Smooth muscle cell (in vitro differentiated cells): ENCODE measurements at regions not wholly inside any gene's neighbourhood (a gene's known extent, or its start where the extent isn't known, plus 50 kb on each side); places are given as distances from the start of the nearest gene placed in this dataset.

Experiments
- DNase-seq: peaks from one replicate; lab custom pipeline; 2025; ENCODE audit not compliant: unreplicated experiment; lab: John Stamatoyannopoulos, UW
- H2AFZ ChIP-seq: fragments of 200-600 bp; sonication (generic); 2 replicates; pipeline ENCODE4 v1.6.0; 2016; ENCODE audit warnings: antibody characterized with exemption, low read depth, mild to moderate bottlenecking
- H3F3A ChIP-seq: fragments of 200-600 bp; sonication (generic); 2 replicates; pipeline ENCODE4 v1.6.0; 2017; ENCODE audit warnings: antibody characterized with exemption, low read depth
- H3K27ac ChIP-seq: fragments of 200-600 bp; sonication (generic); 2 replicates; pipeline ENCODE4 v1.5.1; 2016; ENCODE audit warnings: low read depth, mild to moderate bottlenecking
- H3K27me3 ChIP-seq: fragments of 200-600 bp; sonication (generic); 2 replicates; pipeline ENCODE4 v1.6.1; 2016; ENCODE audit warnings: low read depth, mild to moderate bottlenecking
- H3K36me3 ChIP-seq: fragments of 200-600 bp; sonication (generic); 2 replicates; pipeline ENCODE4 v1.5.1; 2016; ENCODE audit warnings: low read depth
- H3K4me1 ChIP-seq: fragments of 200-600 bp; sonication (generic); 2 replicates; pipeline ENCODE4 v1.5.1; 2016; ENCODE audit warnings: low read depth
- H3K4me2 ChIP-seq: fragments of 200-600 bp; sonication (generic); 2 replicates; pipeline ENCODE4 v1.6.0; 2016; ENCODE audit warnings: mild to moderate bottlenecking
- H3K4me3 ChIP-seq: fragments of 200-600 bp; sonication (generic); 2 replicates; pipeline ENCODE4 v1.5.1; 2016; ENCODE audit warnings: mild to moderate bottlenecking
- H3K79me2 ChIP-seq: fragments of 200-600 bp; sonication (generic); 2 replicates; pipeline ENCODE4 v1.6.0; 2016; ENCODE audit warnings: low read depth, mild to moderate bottlenecking
- H3K9ac ChIP-seq: fragments of 200-600 bp; sonication (generic); 2 replicates; pipeline ENCODE4 v1.6.0; 2016; ENCODE audit warnings: low read depth
- H3K9me3 ChIP-seq: fragments of 200-600 bp; sonication (generic); replicated peaks from 2 replicates; pipeline ENCODE4 v1.5.1; 2016; ENCODE audit warnings: low read depth
- H4K20me1 ChIP-seq: fragments of 200-600 bp; sonication (generic); 2 replicates; pipeline ENCODE4 v1.6.0; 2016; ENCODE audit warnings: low read depth
- WGBS: methylation state at CpG from one replicate; pipeline ENCODE4 v1.1.7; 2016; ENCODE audit warnings: low lambda C conversion rate; 5-methylcytosine and 5-hydroxymethylcytosine counted together
- TF ChIP-seq, protein P1 (sequence below): fragments of 200-600 bp; sonication (generic); IDR thresholded peaks from 2 replicates; pipeline ENCODE4 v1.5.1; 2017; ENCODE audit warnings: borderline replicate concordance, mild to moderate bottlenecking, antibody characterized with exemption; ENCODE audit not compliant: insufficient read depth, poor library complexity, severe bottlenecking

DNA sequence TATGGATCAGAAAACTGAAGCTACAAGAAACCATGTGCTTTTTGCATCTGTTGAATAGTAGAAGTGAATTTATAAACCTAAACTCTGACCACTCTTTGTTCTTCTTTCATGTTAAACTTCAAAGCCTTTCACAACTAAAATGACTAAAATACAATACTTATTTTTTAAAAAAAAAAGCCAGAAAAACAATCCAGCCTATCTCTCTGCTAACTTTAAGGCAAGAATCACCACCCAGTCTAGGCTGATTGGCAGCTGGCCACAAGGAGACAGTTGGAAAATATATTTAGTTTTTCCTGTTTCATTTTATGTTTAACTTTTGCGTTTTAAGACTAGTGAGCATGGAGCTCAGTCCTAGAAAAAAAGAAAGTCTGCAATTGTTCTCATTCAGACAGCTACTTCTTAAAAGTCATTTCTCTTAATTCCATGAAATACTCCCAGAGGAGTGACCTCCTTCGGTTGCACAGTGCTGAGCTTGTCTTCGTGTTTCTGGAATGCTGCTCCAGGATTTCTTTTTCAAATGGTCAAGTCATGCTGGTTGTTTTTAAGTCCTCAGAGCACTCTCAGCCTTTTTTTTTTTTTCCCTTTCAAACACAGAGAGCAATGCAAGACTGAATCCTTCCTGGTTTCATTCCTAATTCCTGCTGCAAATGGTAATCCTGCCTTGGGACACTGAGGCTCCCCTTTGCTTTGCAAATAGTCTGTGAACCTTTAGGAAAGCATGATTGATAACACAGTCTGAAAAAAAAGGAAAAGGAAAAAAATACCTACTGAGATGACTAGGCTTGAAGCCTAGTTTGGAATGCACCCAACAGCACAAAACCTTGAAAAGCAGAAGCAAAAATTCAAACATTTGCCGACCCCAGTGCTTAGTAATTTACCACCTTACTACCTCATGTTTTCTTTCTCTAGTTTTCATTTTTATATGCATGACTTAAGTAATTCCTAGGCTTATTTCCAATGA, 233.3 kb upstream of the DAAM1 start:
- no peak overlapping the region for H3K9ac ChIP-seq
- H4K20me1 ChIP-seq, result no peaks in the 10 kb centered on the region
- peak overlapping the region; percentile 49 for H3K27ac ChIP-seq
- peaks cover 12% of the 10 kb centered on the region for H3K9me3 ChIP-seq
- no peak for DNase-seq
- H3K36me3 ChIP-seq, result no peaks in the 10 kb centered on the region
- H3F3A ChIP-seq, result peaks cover 5% of the 10 kb centered on the region
- H3K4me2 ChIP-seq, result peak overlapping the region; percentile 42
- no peaks in the 10 kb centered on the region for H3K79me2 ChIP-seq
- H3K27me3 ChIP-seq, result no peaks in the 10 kb centered on the region
- TF ChIP-seq, protein P1, sequence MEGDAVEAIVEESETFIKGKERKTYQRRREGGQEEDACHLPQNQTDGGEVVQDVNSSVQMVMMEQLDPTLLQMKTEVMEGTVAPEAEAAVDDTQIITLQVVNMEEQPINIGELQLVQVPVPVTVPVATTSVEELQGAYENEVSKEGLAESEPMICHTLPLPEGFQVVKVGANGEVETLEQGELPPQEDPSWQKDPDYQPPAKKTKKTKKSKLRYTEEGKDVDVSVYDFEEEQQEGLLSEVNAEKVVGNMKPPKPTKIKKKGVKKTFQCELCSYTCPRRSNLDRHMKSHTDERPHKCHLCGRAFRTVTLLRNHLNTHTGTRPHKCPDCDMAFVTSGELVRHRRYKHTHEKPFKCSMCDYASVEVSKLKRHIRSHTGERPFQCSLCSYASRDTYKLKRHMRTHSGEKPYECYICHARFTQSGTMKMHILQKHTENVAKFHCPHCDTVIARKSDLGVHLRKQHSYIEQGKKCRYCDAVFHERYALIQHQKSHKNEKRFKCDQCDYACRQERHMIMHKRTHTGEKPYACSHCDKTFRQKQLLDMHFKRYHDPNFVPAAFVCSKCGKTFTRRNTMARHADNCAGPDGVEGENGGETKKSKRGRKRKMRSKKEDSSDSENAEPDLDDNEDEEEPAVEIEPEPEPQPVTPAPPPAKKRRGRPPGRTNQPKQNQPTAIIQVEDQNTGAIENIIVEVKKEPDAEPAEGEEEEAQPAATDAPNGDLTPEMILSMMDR, result no peak
- H3K4me3 ChIP-seq, result no peak overlapping the region
- WGBS, result 33% methylated on average over 4 of the region's 4 CpGs
- peaks cover 20% of the 10 kb centered on the region for H3K4me1 ChIP-seq
- H2AFZ ChIP-seq, result peak overlapping the region; percentile 2

DNA sequence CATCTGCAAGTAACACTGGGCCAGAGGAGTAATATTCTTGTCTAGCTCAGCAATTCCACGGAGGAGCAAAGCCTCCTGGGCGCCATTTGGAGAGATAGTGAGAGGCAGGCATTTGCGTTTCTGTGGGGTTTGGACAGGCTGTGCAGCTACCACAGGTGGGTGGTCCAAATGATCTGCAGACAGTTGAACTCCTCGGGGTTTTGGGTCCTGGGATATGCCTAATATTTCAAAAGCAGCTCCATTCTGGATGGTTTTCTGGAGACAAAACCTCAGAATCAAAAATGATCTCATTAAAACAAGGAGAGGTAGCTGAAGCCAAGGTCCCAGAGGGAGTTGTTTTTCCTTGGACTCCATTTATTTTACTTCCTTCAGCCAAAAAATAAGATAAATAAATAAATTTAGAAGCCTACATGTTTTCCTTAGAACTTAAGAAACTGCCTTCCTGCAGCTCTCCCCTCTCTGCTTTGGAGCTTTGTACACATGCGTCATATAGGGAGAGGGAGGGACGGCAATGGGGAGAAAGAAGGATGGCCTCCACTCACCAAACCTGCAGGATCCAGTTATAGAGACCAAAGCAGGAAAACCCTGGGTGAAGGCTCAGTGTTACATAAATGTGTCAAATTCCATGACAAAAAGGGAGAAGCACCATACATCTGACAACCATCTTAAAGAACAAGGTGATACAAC, 227.3 kb upstream of the DAAM1 start:
- Histone ChIP-seq H3K79me2 (no peaks in the 10 kb centered on the region), H3K4me1 (peaks cover 2% of the 10 kb centered on the region), H2AFZ (no peak overlapping the region), H3K27ac (no peak overlapping the region), H3K27me3 (no peaks in the 10 kb centered on the region), H4K20me1 (no peaks in the 10 kb centered on the region), H3K9ac (no peak overlapping the region), H3K36me3 (no peaks in the 10 kb centered on the region), H3F3A (no peaks in the 10 kb centered on the region), H3K4me2 (no peak overlapping the region), H3K4me3 (no peak overlapping the region), H3K9me3 (no peaks in the 10 kb centered on the region)
- no peak for DNase-seq
- WGBS, result 87% methylated on average over 6 of the region's 6 CpGs
- TF ChIP-seq, protein P1, result no peak

DNA sequence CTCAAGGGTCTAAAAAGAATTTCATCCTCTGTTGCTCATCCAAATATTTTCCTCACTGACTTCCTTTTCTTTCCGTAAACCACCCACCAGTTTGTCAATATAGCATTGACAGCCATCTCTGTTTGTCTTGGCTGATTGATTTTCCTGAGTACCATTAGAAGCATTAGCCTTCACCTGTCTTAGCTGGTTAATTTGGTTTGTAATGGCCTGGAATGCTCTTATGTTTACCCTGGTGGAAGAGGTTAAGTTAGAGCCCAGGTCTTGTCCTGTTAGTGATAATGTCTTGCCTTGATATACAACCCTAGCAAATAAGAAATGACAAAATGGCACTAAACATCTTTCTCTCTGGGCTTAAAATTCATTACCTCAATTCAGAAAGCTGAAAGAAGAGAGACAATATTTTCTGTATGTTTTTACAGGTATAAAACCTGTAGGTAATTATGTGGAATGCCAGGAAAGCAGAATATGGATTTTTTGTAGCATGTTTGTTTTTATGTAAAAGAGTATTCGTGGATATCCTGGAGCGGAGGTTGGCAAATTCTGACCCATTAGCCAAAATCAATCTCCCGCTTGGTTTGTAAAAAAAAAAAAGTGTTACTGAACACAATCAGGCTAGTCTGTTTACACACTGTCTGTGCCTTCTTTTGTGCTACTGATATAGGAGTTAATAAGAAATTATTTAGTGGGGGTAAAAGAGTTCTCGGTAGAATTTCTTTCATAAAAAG, 224.4 kb upstream of the DAAM1 start:
- Histone ChIP-seq H4K20me1 (no peaks in the 10 kb centered on the region), H3K27me3 (no peaks in the 10 kb centered on the region), H2AFZ (no peak overlapping the region), H3K79me2 (no peaks in the 10 kb centered on the region), H3K4me2 (no peak overlapping the region), H3K27ac (no peak overlapping the region), H3K9ac (no peak overlapping the region), H3K36me3 (no peaks in the 10 kb centered on the region), H3K9me3 (no peaks in the 10 kb centered on the region), H3F3A (no peaks in the 10 kb centered on the region), H3K4me1 (no peaks in the 10 kb centered on the region), H3K4me3 (no peak overlapping the region)
- 86% methylated on average over 5 of the region's 5 CpGs for WGBS
- no peak for DNase-seq
- TF ChIP-seq, protein P1, result no peak
